ENCODE measurements at regions not wholly inside any gene's neighbourhood (a gene's known extent, or its start where the extent isn't known, plus 50 kb on each side); places are given as distances from the start of the nearest gene placed in this dataset.

DNA sequence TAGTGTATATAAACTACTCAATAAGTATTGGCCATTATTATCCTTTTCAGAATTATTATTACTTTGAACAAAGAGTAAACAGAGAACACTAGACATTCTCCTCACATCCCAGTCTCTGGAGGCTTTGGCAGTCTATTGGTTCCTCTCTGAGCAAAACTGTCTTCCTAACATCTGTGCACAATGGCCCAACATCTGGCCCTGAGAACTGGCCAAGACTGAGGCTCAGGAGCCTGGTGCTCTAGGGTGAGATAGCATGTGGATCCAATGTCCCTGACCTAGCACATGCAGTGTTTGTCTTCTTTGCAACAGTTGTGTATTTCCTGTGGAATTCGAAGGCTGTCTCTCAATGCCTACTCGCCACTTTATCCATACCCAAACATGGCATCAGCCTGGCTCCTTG lies 313.2 kb upstream of the KAZN start:
- TF ChIP-seq, protein P1, sequence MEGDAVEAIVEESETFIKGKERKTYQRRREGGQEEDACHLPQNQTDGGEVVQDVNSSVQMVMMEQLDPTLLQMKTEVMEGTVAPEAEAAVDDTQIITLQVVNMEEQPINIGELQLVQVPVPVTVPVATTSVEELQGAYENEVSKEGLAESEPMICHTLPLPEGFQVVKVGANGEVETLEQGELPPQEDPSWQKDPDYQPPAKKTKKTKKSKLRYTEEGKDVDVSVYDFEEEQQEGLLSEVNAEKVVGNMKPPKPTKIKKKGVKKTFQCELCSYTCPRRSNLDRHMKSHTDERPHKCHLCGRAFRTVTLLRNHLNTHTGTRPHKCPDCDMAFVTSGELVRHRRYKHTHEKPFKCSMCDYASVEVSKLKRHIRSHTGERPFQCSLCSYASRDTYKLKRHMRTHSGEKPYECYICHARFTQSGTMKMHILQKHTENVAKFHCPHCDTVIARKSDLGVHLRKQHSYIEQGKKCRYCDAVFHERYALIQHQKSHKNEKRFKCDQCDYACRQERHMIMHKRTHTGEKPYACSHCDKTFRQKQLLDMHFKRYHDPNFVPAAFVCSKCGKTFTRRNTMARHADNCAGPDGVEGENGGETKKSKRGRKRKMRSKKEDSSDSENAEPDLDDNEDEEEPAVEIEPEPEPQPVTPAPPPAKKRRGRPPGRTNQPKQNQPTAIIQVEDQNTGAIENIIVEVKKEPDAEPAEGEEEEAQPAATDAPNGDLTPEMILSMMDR (conservative IDR thresholded peaks at IDR 0.05; ENCODE audit: low read depth, low read length): no peak
- TF ChIP-seq EZH2phosphoT487 (IDR thresholded peaks at IDR 0.05; ENCODE audit: borderline replicate concordance, low read length): no peak
